SIG-M5 treated with dmso at 0.1 percent for 504 hours (cell line): ENCODE measurements at regions not wholly inside any gene's neighbourhood (a gene's known extent, or its start where the extent isn't known, plus 50 kb on each side); places are given as distances from the start of the nearest gene placed in this dataset.

Experiments
- DNase-seq: peaks from one replicate; lab custom pipeline; 2025; ENCODE audit not compliant: unreplicated experiment; lab: John Stamatoyannopoulos, UW

DNA sequence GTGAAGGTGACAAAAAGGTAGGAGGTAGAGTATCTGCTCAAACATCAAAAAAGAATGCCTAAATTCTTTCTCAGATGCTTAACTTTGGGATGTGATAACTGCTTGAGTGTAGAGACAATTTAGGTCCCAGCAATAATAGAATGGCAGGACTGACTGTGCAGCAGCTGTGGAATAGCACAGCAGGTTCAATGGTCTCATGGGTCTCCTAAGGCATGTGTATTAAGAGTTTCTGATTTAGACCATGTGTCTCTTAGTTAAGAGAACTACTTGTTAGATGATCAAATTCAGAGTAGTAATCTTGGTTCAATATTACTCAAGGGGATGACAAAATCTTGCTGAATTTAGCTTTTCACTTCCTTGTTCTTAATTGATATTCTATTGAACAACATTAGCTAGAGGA is 72.0 kb downstream of the ALX1 start:
- DNase-seq: no peak

DNA sequence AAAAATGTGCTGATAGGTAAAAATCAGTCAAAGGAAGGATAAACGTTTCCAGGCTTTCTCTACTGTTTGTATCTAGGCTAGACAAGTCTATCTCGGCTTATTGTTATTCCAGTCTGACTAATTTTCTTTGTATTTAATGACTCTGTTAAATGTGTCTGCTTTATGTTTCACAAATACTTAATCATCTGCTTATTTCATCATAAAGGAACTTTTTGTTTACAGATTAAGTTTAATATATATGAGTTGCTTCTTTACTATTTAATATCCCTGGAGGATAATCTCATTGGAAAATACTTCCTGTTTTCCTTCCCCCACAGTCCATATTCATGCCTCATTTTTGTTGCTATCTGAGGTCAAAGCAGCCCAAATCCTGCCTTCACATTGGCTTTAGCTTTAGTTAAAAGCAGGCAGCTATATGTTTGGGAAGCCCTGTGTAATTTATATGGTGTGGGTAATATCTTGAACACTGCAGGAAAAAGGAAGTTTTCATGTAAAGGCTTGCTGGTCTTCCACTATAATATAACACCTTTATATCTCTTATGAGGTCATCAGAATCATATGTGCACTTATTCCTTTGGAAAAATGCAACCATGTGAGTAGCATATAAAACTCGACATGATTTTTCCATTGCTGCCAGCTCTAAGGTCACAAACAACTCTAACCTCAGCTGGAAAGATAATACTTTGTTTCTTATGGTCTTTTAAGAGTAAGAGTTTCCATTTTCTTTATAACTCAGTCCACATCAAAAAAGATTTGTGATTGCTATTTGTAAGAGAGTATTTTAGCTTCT is 76.8 kb downstream of the ALX1 start:
- no peak for DNase-seq

DNA sequence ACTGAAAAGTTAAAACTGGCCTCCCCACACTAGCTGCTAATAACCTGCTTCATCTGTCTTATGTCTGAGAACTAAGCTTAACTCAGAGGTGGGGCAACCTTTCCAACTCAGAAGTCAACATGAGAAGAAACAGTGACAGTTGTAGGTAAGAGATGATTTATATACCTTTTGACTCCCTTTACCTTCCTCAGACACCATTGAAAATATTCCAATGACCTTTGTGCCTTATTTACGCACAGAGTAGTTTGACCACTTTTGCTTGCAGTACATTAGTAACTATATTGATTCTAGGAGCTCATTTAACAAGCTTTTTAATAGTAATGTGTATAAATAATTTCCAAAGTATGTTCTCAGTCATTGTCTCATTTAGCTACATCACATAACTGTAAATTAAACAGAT is 77.6 kb downstream of the ALX1 start:
- DNase-seq: no peak

DNA sequence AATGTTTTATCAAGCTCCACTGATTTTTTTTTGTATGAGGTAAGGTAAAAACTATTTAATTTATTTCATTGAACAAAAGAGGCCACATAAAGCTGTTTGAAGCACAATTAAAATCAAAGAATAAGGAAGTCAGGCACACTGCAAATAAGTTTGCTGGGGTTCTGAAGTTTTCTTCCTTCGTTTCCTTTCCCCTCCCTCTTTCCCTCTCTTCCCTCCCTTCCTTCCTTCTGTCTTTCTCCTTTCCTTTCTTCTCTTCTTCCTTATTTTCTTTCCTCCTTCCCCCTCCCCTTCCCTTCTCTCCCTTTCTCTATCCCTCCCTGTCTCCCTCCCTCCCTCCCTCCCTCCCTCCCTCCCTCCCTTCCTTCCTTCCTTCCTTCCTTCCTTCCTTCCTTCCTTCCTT is 78.7 kb downstream of the ALX1 start:
- DNase-seq: no peak

DNA sequence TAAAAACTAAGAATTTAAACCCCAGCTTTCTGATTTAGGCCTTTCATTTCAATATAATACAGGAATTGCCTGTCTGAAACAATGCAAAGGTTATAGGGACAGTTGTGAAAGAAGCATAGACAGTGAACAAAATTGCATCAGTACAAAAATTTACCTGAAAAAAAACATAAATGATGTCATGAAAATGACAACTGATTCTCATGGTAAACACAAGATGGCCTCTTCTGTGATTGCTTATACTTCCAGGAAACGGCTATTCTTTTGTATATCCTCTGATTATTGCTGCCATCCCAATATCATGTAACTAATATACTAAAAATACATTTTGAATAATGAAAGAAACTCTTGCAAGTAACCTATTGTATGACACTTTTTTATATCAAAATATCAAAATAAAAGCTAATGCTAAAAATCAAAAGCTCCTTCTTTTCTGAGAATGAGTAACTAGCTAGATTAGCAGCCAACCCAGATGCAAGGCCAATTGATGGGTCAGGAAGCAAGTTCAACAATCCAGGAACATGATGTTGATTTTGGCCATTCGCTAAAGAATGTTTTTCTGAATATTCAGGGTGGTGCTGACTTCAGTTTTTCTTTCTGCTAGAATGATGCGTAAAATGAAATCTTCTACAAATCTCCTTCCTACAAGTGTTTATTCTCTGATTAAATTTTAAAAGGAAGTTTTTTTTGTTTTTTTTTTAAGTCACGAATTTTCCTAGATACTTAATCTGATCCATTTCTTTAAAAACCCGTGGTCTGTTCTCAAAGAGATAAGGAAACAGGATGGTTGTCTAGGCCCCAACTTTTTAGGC is 83.6 kb downstream of the ALX1 start:
- no peak for DNase-seq

DNA sequence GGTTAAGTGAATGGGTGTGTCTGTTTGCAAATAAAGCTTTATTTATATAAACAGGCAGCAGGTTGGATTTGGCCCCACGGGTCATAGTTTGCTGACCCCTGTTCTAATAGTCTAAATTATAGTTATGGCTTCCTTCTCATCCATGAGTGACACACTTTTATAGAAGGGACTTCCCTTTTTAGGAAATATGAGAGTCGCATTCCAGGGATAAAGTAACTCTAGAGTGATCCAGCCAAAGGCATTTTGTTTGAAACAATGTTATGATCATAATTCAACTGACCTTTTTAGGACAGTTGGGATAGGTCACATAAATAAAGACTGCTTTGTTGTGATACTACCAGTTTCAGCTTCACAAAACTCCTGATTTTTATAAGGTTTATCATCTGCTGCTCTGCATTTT is 87.9 kb downstream of the ALX1 start:
- no peak for DNase-seq

DNA sequence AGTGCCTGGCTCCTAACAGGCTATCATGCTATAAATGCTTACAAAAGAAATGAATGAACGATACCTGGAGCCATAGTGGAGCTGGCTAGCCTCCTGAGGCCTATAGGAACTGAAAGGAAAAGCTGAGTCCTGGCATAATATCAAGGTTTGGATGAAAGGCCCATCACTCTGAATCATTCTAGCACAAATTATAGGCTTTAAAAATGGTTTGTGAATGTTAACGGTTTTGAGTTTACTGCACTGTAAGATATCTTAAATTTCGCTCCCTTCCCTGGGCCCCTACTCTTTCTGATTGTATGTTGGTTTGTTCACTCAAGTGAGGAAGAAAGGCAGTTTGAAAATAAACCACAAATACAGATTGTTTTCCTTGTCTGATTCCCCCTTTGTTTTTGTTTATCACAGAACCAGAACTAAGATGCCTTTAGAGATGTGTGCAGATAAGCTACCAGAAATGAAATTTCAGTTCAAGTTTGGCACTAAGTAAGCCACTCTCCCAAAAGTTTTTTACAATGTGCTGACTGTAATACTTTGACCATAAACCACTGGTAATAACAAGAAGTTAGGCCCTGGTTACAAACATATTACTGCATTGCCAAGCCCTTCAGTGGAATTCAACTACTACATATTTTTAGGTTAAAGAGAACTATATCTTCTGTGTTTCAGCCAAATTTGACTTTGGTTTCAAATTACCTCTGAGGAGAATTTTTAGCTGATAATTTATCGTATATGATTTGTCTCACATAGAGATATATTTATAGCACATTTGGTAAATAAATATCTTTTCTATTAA is 89.5 kb downstream of the ALX1 start:
- no peak for DNase-seq

DNA sequence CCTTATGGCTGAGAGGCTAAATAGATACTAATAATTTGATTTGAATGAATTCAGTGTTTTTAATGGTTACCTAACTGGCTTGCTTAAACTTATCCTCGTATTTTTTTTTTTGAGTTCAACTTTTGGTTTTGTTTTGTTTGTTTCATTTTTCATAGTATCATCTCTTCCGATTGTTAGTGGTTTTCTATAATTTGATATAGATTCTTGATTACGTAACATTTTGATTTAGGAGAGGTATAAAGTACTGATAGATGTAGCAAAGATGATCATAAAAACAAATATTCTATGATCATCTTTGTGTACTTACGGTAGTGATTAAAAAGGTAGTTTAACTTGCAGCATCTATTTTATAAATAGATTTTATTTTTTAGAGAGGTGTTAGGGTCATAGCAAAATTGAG is 93.0 kb downstream of the ALX1 start:
- no peak for DNase-seq

DNA sequence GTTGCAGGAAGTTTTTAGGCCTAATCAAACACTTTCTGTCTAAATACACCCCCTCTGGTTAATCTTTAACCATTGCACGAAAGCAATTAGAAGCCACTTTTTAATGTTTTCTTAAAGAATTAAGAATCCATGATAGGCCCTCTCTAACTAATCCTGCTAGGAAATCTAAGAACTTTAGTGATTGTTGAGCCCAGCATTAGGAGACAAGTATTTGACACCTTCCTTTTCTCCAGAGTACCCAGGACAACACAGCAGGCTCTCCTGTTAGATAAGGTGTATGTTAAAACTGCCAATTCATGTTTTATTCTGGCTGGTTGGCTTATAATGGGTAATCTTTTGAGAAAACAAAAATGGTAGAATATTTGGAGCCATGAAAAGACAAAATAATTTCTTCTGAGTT is 95.0 kb downstream of the ALX1 start:
- no peak for DNase-seq

DNA sequence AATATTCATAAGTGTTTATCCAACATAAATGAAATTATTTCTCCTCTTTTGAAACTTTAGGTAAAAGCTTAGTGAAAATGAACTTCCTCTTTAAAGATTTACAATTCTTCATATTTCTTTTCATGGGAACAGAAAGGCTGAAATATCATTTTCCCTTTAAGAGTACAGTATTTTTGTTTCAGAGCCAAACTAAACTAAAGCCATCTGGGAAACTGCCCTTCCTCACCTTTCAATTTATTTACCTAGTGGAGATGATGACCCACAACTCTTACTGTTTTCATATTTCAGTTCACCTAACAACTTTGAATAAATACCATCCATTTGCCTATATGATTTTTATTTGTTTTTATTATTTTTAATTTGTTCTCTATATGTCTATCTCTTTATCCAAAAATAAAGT is 105.4 kb downstream of the ALX1 start:
- no peak for DNase-seq

DNA sequence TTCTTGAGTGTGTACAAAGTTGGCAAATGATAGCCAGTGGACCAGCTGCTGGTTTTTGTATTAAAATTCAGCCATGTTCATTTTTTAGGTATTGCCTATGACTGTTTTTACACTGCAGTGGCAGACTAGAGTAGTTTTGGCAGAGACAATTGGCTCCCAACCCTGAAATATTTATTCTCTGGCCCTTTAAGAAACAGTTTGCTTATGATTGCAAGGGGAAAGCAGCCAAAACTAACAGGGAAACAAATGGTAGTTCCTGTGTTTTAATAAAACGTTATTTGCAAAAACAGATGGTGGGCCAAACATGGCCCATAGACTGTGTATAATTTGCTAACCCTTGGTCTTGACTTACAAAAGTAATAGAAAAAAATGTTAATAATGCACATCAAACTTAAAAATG is 110.2 kb downstream of the ALX1 start:
- DNase-seq: no peak

DNA sequence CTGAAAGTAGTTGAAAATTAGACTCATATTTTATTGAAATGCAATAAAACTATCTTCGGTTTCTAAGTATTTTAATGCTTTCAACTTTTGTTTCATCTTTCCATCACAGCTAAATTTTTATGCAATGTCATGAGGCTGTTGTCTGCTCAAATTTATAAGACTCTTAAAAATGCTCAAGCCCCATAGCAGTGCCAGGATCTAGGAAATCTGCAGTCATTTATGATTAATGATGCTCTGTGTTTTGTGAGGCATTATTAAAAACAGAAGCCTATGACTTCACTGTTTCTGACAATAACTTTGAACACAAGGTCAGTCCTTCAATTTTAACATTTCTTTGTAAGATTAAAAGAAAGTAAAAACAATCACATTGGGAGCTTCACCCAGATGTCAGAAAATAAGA is 112.5 kb downstream of the ALX1 start:
- DNase-seq: no peak

DNA sequence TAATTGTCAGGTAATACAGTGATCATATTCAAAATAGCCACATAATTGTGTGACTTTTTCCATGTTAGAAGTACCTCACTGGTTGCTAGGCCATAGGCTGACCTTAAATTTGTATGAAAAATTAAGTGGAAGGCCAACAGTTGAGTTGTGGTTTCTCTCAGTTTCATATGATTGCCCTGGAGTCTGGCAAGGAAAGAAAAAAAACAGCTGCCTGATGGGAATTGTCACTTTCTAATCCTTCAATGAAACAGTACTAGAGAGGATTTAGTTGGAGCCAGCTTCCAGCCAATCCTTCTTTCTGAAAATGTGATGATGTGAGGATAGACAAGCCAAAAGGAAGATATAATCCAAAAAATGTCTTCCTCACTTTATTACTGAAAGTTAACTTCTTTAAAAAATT is 113.6 kb downstream of the ALX1 start:
- no peak for DNase-seq

DNA sequence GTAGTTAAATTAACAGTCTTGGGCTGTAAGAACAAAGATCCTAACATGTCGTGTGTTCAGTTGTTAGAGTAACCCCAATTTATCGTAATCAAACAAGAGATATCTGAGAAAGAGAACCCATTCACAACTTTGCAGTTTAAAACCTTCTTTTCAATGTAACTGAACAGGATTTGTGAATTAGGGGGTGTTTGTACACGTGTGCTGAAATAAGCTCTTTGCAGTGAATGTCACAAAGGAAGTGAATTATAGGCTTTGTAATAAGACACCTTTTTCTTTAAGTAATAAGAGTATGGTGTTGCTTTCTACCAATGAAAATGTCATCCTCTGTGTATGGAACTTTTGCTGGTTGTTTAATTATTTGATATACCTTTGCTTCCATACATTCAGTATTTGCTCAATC is 114.0 kb downstream of the ALX1 start:
- DNase-seq: no peak

DNA sequence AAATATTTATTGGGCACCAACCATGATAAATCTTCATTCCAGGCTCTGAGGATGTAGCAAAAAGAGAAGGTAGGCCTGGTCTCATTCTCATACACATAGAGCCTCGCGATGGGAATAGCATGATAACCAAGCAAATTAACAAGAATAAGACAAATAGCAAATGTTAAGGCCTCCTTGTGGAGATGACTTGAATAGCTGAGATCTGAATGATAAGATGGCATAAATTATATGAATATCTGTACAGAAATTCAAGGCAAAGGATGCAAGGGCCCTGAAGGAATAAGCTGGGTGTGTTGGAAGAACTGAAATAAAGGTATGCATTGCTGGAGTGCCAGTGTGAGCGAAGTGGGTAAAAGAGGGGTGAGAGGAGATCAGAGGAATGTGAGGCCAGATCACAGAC is 114.8 kb downstream of the ALX1 start:
- no peak for DNase-seq

DNA sequence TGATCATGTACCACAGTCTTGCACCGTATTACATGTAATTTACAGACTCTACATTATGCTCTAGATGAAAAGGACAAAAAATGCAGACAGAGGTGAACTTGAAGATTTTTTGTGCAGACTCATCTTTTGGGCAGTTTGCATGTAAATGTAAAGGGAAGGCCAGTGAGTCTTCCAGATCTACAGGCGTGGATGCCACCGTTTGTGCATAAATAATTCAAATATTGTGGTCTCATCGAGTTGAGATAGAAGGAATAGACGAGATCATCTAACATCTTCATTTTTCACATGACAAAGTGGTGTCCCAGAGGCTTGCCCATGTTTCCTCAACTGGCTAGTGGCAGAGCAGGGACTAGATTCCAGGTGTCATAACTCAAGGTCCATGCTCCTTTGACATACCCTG is 125.2 kb downstream of the ALX1 start:
- DNase-seq: no peak

DNA sequence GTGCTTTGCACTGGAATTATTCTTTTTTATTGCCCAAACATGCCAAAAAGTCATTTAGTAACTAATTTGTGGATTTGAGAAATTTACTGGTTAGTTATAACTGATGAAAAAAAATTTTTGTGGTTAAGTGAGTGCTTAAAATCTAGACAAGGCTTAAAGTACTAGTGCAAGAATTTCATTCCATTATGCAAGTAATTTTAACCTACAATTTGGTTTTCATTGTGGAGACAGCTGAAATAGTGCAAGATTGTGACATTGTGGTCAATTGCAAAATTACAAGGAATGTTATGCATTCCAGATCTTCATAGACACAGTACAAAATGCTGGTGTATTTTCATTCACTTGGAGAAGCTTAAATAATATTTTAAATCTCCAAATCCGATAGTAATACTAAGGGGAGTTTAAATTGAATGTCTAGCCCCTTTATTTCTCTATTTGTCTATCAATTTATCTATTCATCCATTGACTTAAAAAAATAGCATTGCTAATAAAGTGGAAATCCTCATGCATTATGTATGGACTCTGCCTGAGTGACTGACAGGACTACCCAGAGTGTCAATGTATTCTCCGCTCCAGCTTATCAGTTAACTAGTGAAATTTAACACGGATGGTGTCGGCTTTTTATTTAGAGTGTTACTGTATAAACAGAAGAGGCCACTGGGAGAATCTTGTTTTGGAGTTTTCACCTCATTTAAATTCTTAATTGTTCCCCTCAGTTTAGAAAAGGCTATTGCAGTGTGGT is 125.9 kb downstream of the ALX1 start:
- DNase-seq: no peak

DNA sequence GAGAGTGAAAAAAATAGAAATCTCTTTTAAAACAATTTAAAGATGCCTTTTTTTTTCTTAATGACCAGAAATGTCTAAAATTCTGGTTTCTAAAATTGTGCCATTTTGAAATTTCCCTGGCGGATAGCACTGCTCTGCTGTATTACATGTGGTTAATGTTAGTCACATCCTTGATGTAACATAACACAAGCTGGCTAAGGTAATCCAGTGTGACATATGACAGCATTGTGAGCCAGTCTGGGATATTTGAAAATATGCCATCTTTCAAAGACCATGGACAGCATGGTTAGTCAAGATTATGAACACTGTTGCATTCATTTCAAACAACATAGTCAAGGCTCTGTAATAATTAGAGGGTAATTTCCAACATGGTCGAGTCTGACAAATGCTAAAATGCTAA is 133.2 kb downstream of the ALX1 start:
- no peak for DNase-seq

DNA sequence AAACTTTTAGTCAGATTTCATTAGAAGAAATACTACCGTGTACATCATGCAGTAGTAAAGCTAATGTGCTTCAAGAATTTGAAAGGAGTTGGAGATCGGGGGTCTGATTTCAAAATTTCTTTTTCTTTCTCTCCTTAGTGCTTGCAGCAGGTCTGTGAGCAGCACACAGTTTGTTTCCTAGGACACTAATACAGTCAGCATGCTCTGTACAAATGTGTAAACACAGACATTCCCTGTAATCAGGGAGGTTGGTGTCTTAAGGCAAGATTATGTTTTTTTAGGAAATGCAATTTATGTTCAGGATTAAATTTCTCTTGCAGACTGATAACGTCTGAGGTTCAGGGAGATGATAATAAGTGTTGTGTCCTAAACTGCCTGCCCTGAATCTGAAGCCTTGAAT is 142.7 kb downstream of the ALX1 start:
- no peak for DNase-seq

DNA sequence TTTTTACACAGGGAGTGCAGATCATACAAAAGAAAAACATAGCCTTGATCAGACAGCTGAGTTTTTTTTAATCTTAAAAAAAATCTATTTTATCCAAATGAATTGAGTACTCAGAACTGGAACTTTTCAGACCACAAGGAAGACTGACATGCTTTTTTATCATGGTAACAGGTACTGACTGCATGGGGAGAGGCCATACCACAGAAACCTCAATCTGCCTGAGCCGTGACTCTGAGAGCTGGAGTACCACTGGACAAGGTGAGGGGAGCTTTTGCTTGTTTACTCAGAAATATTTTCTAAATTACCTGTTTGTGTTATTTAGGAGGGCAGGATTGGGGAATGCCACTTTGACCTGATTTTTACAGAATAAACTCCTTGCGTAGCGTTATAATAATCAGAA is 143.9 kb downstream of the ALX1 start:
- DNase-seq: no peak
